Gastrocnemius medialis (tissue), 4 donors: ENCODE measurements at regions not wholly inside any gene's neighbourhood (a gene's known extent, or its start where the extent isn't known, plus 50 kb on each side); places are given as distances from the start of the nearest gene placed in this dataset.

Source experiments
- CTCF ChIP-seq, 5 experiments: fragments of 450-650 bp in 3 of 5; fragments of 200-600 bp in 2 of 5; sonication (generic) in 2 of 5; IDR thresholded peaks in 4 of 5; conservative IDR thresholded peaks in 1 of 5; 1 replicate in 4 of 5; 2 replicates in 1 of 5; pipeline ENCODE4 v1.5.1; 2016 to 2019; ENCODE audit warnings: antibody characterized with exemption in 5 of 5, mild to moderate bottlenecking in 3 of 5, moderate library complexity in 3 of 5
- POLR2A ChIP-seq, 2 donors: fragments of 450-650 bp; IDR thresholded peaks; one replicate each; pipeline ENCODE4 v1.6.1; 2017; ENCODE audit warnings: antibody characterized with exemption in 2 of 2, mild to moderate bottlenecking in 2 of 2, moderate library complexity in 2 of 2

GRCh38 chrX:7637066-7637465, 205.9 kb upstream of the VCX start:
- TF ChIP-seq CTCF (IDR thresholded peaks at IDR 0.05 in 4 of 5, conservative IDR thresholded peaks at IDR 0.05 in 1 of 5), result no peak
- no peak for TF ChIP-seq POLR2A (IDR thresholded peaks at IDR 0.05)
